HS-27A (cell line): ENCODE measurements at regions not wholly inside any gene's neighbourhood (a gene's known extent, or its start where the extent isn't known, plus 50 kb on each side); places are given as distances from the start of the nearest gene placed in this dataset.
A peak's percentile ranks its signal among the peaks of the same experiment; 100 is the strongest.

Source experiments
- DNase-seq: peaks from one replicate; pipeline ENCODE4 v3.0.0-alpha.2; 2012; ENCODE audit warnings: low read depth, missing footprints

DNA sequence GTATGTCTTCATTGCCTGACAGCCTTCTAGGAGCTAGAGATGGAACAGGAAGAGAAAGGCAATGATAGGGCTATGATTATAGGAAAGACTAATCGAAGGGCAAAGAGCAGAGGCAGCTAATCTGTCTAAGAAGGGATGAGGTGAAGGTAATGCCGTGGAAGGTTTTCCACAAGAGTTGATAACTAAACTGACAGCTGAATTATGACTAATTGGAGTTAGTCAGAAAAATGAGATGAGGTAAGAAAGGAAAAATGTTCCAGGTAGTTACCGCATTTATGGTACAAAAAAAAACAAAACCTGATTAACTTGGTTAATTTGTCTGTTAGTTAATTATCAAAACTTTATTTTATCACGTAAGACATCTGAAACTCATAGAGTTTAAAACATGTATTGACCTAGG, 260.3 kb downstream of the SLITRK6 start:
- no peak for DNase-seq

DNA sequence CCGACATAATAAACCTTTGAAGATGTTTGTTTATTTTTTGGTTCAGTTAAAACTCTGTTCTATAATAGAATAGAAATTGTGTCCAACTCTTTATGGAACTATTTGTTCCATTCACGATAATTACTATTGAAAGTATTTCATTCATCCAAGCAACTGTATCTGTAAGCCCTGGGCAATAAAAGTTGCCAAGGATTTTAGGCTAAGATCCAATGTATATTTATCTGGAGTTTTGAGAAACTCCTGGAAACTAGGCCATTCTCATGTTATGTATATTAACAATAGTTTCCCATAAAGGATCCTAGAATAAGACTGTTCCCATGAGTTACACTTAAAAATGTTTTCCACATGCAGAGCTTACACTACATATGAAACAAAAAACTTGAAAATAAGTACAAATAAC, 261.6 kb downstream of the SLITRK6 start:
- DNase-seq: no peak

DNA sequence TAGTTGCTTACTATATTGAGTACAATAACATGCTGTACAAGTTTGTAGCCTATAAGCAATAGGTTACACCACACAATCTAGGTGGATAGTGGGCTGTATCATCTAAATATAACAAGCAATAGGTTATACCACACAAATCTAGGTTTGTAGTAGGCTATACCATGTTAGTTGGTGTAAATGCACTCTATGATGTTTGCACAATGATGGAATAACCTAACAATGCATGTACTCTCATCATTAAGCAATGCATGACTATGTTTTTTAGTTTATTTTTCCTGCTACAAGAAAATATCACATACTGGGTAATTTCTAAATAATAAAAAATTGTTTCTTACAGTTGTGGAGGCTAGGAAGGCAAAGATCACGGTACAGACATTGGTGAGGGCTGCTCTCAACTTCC, 262.5 kb downstream of the SLITRK6 start:
- DNase-seq: no peak

DNA sequence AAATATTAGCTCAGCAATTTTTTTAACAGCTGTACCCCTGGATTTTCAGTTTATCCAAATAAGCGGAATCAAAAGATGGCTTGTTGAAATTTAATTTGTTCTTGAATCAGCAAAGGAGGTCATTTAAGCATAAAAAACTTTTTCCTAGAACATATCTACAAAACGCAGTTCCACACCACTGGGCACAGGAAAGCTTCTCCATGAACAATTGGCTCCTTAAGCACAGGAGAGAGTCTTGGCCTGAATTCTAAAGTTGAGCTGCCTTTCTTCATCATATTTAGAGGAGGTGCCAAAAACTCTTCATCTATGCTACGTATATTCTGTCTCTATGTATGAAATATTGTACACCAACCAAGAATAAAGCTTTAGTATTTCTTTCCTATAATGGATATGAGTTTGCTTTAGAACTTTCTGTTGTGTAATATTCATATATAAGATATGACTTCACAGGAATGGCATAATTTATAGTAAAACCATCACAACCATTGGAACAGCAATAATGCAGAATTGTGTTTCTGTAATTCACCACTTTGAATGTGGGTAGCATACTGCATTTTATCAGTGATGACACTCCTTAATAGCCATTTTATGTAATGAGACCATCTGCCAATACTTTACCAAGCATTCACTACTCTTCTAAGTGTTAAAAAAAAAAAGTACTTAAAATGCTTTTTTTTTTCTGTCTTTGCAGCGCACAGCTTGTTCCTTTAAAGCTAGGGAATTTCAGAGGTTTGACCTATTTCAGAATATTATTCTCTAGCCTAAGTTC, 263.7 kb downstream of the SLITRK6 start:
- DNase-seq: no peak

DNA sequence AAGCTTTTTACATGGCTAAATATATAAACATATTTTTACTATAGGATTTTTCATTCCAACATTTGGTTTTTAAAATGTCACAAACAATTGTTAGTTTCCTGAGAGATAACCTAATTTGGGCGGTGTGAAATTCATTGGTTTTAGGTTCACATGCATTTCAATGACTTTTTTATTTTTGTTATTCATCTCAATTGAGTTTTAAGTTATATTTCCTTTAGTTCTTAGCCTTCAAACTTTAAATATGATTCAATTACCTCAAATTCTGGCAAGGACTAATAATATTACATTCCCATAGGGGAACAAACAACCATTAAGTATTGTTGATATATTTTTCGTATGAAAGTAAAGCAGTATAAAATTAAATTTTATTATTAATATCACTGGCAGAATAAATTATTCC, 265.3 kb downstream of the SLITRK6 start:
- DNase-seq: no peak

DNA sequence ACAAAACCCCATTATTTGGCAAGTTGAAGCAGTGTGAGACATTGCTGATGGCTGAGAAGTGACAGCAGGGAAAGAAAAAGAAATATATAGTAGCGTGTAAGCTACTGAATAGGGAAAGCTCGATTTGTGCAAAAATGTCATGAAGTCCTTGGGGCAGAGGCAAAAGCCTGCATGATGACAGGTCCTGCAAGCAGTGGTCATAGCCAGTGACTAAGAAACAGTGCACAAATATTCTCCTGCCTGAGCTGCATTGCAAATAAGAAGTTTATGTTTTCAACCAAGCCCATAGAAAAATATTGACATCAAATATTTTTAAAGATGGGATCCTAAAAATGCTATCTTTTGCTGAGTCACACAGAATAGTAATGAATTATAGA, 270.0 kb downstream of the SLITRK6 start:
- no peak for DNase-seq

DNA sequence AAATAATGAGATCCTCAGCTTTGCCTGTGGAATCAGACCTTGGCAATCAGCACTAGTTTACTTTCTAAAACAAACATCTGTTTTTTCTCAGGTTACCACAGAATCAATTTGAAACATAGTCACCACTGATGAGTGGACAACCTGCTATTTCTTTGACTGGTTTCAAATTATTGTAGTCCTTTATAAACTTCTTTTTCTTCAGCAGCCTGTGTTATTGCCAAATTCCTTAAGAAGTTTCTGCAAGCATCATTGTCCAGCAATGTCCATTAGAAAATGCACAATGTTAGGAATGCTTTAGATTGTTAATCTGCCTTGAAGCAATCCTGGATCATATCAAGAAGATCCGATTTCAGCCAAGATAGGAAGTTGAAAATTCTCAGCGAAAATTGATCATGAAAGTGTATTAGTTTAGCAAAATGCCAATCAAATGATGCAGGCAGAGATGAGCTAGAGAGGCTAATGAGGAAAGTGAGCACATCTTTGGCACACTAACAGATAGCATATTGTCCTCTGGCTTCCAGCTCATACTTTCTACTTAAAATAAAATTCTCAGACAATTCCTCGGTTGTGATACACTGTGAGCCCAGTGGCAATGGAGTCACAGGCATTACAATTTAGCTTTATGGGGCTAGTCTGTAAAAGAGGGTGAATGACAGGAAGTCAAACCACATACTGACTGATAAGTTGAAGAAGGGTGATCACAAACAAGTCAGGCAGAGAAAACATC, 270.6 kb downstream of the SLITRK6 start:
- peak; percentile 54 for DNase-seq

DNA sequence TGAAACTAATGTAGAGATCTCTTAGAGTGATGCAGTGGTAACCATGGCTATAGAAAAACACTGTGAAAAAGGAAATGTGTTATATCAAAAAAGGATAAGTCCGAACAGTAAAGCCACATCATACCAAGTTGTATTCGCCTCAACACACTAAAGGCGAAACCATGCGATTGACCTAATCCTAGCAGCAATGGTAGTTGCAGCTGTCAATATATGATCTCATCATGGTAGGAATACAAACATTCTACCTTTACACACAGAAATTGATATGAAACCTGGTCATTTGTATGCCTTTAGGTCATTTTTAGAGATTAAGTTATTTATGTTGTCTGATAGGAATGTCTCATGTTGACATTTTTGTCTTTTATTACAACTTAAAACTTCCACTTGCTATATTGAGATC, 271.9 kb downstream of the SLITRK6 start:
- DNase-seq: no peak

DNA sequence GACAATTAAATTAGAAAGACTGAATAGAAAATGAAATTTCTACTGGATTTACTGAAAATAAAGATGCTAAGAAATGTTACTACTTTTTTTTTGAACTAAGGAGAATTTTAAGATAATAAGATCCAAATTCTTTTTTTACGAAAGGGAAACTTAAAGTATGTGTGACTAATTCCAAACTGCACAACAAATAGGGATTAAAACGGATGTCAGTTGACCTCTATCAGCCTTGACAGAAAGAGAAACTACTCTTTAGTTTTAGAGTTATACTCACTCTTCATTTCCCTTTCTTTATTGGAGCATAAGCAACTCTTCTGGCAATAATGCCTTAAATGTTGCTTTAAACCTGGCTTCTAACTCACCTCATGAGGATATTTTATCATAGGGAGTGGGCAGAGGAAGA, 273.8 kb downstream of the SLITRK6 start:
- no peak for DNase-seq

DNA sequence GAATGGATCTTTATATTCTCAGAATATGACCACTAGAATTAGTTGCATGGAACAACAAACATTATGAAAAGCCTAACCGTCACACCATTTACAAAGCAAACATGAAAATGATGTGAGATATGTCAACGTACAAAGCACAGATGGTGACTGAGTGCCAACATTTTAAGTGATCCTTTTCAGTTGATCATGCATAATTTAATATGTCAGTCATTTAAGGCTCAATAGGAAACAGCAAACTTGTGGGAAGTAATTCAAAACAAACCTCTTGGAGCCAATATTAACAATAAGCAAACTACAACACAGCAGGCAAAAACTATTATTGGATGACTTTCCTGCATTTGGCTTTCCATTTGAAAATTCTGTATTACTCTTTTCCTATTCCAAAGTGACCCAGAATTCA, 277.6 kb downstream of the SLITRK6 start:
- no peak for DNase-seq

DNA sequence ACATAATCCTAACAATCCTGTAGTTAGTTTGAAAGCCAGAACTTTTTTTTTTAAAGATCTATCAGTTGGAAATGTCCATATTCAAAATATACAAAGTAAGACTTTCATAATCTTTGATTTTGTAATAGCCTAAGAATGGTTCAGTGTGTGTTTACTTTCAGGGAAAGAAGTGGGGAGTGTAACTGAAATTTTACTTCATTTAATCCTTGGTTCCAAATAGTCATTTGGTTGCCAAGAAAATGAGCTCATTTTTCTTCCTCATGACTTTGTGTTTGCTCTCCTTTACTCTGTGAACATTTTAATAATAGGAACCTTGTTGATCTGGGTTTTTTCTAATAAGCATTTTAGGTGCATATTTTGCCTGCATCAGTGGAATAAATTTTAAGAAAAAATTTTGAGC, 278.8 kb downstream of the SLITRK6 start:
- DNase-seq: no peak

DNA sequence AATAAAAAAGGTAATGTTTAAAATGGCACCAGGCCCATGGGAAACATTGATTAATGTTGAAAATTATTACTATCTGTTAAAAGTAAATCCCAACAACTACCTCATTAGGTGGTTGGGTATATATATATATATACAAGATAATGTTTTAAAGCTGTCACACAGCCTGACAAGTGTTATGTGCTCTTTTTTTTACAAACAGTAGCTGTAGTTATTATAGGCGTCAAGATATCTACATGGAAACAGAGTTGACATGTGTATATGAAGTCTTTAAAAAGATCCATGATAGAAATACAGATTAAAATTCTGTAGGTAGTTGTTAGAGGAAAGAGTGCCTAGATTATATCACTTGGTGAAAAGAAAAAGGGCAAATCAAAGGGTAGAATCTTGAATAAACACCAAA, 279.9 kb downstream of the SLITRK6 start:
- DNase-seq: no peak

DNA sequence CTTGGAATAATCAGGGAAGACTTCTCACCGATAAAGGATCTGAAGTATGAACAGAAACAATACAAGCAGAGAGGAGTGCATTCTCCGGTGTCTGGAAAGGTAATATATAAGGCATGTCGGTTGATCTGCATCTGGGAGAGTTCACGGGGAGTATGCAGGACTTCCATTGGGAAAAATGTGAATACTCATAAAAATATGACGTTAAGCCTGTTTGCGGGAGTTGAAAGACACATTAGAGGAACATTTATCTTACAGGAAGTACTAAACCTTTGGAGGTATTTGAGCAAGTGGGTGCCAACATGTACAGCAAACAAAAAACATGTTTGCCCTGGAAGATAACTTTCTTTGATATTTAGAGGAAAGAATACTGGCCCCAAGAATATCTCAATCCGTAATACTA, 286.8 kb downstream of the SLITRK6 start:
- no peak for DNase-seq

DNA sequence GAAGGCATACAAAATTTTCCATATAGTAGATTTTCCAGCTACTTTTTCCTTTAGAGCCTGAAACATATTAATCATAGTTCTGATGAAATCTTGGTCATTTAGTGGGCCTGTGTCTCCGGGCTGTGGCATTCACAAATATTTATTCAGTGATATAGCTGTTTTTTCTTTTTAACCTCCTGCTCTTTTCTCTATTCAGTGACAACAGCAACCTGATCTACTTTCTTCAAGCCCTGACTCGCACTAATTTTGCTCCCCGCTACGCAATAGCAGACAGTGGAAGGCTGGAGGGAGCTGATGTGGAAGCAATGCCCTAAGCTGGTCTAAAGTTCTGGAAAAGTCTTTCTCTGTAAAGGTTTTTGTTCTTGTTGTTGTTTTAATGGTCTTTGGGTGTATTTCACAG, 289.7 kb downstream of the SLITRK6 start:
- DNase-seq: no peak

DNA sequence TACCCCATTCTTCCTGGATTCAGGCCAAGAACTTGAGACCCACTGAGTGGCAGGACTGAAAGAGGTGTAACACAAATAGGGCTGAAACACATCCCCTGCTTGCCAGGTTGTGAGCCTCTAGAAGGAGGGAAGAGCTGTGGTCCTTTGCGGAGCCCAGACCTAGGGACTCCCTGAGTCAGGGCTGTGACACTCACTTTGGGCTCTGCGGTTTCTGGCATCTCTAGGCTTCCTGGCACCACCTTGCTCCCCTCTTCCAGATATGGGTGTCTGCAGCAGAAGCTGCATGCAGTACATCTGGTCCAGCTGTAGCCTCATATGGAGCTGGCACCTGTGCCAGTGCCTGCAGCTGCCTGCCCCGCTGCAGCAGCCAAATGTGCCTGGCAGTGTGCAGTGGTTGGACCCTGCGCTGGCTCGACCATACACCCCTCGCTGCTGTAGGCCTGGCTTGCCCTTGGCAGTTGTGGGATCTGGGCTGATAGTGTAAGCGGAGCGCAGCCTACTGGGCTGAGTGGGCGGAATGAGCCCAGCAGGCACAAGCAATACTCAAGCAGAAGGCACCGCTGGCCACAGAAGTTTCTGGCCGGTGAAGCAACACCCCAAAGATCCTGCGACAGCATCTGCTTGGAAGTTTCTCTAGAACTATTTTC, 290.4 kb downstream of the SLITRK6 start:
- DNase-seq: no peak

DNA sequence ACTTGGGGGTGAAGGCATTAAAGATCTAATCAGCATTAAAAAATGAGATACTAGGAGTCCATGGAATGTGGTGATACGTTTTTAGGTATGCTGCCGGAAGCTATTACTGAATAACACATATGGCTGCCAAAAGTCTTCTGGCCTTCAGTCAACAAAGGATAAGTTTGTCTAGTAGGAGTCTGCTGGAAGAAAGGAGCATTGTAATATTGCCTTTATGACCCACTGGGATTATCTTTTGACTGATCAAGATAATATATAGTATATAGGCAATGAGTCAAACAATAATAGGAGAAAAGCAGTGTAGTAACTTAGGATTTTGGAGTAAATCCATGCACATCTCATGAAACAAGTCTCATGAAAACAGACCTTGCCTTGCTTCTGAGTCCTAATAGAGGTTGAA, 295.4 kb downstream of the SLITRK6 start:
- DNase-seq: no peak

DNA sequence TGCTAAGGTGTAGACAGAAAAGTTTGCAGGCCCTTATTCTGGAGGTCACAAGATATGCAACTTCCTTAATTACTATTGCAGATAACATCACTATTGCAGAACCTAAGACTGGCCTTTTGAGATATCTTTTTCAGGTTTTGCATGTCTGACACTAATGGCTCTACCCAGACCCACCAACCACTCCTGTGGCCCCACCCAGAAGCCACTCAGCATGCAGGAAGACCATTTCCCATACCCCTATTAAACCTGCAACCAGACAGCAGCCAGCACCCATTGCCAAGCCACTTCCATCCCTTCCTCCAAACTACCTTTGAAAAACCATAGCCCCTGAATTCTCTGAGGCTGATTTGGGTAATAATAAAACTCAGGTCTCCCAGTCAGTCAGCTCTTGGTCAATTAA, 297.6 kb downstream of the SLITRK6 start:
- DNase-seq: no peak

DNA sequence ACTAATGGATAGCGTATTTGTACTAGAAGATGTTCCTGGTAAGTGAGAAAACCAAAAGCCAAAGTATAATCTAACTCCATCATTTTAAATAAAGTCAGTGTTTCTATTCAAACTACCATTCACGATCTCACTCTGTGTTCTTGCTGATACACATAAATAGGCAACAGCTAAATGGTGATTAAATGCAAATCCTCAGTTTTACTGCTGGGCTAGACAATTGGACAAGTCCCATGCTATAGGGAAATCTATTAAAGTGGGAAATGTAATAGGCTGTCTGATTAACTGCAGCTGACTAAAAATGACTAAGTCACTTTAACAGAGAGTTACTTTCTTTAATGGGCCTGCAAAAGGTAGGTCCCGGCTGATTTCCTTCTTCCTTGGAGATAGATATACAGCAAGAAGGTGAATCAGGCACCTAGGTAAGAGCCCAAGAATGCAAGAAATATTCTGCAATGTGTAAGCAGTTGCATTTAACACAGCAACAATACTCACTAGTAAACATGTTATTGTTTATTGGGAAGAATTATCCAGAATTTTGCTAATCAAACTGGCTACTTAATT, 298.4 kb downstream of the SLITRK6 start:
- DNase-seq: no peak

DNA sequence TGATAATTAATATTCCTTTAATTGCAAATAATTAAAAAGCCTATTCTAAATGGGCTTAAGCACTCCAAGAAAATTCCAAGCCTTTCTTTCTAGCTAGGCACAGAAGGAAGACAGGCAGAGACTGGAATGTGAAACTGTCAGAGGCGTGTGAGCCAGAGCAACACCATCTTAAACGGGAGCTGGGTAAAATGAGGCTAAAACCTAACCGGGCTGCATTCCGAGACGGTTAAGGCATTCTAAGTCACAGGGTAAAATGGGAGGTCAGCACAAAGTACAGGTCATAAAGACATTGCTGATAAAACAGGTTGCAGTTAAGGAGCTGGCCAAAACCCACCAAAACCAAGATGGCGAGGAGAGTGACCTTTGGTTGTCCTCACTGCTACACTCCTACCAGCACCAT, 300.4 kb downstream of the SLITRK6 start:
- no peak for DNase-seq

DNA sequence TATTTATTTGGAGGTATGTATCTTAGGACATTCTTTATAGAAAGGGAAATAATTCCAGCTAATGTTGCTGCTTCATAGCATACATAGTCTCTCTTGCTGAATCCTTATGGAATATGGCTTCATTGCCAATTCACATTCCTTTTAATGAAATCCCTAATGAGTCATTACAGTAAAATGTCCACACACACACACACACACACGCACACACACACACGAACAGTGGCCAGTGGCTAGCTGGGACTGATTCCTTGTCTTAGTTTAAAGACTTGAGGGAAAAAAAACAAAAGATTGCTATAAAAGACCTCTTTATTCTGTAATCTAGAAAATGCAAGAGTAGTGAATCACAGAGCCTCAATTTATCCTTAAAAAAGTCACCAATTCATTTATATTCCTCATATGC, 301.6 kb downstream of the SLITRK6 start:
- peak; percentile 68 for DNase-seq

DNA sequence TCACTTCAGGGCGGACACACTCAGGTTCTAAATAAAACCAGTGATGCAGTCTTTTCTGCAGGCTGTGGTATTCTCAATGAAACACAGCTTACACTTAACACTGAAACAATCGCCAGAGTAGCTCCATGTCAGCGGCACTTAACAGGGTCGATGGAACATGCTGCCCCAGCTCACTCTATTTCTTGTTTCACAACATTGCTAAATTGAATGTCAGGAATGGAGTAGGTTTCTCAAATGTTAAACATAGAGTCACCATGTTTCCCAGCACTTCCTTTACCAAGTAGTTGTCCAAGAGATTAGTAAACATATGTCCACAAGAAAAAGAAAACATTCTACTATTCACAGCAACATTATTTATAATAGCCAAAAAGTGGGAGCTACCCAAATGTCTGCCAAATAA, 306.9 kb downstream of the SLITRK6 start:
- DNase-seq: no peak

DNA sequence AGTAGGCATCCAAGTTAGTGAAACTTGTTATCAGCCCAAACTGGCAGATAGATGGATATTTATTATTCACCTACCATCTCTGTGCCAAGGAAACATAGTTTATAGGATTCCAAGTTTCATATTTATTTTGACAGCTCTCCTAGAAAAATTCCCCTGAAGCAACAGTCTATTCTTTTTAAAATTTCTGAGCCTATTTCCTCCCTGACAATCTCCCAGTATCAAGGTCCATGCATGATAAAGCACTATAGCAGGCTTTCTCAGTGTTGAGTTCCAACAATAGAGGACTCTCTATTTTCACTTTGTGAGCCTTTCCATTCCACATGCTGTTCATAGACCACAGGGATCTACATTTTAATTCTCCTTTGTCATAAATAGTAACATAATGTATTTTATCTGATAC, 312.6 kb downstream of the SLITRK6 start:
- no peak for DNase-seq

DNA sequence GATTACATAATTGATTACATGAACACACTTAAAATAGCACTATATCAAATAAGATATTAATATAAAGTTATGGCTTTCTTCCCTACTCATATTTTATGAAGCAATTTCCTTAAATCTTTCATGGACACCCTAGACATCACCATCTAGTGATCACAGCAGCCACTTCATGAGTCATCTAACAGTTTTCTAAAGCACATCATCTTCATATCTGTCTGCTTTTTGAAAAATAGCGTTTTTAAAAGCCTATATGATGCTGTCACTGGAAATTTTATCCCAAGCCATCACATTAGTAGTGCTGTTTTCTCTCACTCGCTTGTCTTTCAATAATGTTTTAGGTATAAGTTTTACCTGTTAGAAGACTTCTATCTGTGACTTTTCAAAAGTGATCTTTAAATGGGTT, 326.1 kb downstream of the SLITRK6 start:
- DNase-seq: no peak
